ENCODE measurements at regions not wholly inside any gene's neighbourhood (a gene's known extent, or its start where the extent isn't known, plus 50 kb on each side); places are given as distances from the start of the nearest gene placed in this dataset.

DNA sequence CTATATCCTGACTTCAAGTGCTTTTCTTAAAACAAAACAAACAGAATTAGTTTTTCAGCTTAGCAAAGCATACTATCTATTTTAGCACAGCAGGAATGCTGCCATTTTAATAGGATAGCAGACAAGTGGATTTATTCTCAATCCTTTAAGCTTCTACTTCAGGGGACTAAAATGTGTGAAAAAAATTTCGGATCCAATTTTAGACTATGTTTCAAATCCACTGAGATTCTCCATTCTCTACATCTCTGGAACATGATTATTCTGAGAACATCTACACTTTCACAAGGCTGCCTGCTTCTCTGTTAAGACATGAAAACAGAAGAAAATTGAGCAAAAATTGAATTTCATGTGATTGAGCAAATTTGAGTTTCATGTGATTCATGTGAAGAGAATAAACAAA, 1321.3 kb downstream of the HACE1 start:
- TF ChIP-seq, protein P1, sequence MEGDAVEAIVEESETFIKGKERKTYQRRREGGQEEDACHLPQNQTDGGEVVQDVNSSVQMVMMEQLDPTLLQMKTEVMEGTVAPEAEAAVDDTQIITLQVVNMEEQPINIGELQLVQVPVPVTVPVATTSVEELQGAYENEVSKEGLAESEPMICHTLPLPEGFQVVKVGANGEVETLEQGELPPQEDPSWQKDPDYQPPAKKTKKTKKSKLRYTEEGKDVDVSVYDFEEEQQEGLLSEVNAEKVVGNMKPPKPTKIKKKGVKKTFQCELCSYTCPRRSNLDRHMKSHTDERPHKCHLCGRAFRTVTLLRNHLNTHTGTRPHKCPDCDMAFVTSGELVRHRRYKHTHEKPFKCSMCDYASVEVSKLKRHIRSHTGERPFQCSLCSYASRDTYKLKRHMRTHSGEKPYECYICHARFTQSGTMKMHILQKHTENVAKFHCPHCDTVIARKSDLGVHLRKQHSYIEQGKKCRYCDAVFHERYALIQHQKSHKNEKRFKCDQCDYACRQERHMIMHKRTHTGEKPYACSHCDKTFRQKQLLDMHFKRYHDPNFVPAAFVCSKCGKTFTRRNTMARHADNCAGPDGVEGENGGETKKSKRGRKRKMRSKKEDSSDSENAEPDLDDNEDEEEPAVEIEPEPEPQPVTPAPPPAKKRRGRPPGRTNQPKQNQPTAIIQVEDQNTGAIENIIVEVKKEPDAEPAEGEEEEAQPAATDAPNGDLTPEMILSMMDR (IDR thresholded peaks at IDR 0.05; ENCODE audit: low read depth, low read length, missing input control): no peak
- TF ChIP-seq MAX (IDR thresholded peaks at IDR 0.05) (no peak), FOXA2 (IDR thresholded peaks at IDR 0.05) (no peak), SP1 (IDR thresholded peaks at IDR 0.05) (no peak), RAD21 (IDR thresholded peaks at IDR 0.05) (no peak), FOXA1 (IDR thresholded peaks at IDR 0.05) (no peak), TAF1 (conservative IDR thresholded peaks at IDR 0.05) (no peak)
- TF ChIP-seq, protein P2, sequence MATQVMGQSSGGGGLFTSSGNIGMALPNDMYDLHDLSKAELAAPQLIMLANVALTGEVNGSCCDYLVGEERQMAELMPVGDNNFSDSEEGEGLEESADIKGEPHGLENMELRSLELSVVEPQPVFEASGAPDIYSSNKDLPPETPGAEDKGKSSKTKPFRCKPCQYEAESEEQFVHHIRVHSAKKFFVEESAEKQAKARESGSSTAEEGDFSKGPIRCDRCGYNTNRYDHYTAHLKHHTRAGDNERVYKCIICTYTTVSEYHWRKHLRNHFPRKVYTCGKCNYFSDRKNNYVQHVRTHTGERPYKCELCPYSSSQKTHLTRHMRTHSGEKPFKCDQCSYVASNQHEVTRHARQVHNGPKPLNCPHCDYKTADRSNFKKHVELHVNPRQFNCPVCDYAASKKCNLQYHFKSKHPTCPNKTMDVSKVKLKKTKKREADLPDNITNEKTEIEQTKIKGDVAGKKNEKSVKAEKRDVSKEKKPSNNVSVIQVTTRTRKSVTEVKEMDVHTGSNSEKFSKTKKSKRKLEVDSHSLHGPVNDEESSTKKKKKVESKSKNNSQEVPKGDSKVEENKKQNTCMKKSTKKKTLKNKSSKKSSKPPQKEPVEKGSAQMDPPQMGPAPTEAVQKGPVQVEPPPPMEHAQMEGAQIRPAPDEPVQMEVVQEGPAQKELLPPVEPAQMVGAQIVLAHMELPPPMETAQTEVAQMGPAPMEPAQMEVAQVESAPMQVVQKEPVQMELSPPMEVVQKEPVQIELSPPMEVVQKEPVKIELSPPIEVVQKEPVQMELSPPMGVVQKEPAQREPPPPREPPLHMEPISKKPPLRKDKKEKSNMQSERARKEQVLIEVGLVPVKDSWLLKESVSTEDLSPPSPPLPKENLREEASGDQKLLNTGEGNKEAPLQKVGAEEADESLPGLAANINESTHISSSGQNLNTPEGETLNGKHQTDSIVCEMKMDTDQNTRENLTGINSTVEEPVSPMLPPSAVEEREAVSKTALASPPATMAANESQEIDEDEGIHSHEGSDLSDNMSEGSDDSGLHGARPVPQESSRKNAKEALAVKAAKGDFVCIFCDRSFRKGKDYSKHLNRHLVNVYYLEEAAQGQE (IDR thresholded peaks at IDR 0.05): no peak

All from liver (tissue), 3 donors.